HG03521 (cell line): ENCODE measurements at regions not wholly inside any gene's neighbourhood (a gene's known extent, or its start where the extent isn't known, plus 50 kb on each side); places are given as distances from the start of the nearest gene placed in this dataset.

Experiments
- ATAC-seq: cut with Tn5 transposase; IDR thresholded peaks from one replicate; pipeline ENCODE4 v1.9.1; 2021; ENCODE audit warnings: mild to moderate bottlenecking, moderate library complexity; ENCODE audit not compliant: unreplicated experiment

DNA sequence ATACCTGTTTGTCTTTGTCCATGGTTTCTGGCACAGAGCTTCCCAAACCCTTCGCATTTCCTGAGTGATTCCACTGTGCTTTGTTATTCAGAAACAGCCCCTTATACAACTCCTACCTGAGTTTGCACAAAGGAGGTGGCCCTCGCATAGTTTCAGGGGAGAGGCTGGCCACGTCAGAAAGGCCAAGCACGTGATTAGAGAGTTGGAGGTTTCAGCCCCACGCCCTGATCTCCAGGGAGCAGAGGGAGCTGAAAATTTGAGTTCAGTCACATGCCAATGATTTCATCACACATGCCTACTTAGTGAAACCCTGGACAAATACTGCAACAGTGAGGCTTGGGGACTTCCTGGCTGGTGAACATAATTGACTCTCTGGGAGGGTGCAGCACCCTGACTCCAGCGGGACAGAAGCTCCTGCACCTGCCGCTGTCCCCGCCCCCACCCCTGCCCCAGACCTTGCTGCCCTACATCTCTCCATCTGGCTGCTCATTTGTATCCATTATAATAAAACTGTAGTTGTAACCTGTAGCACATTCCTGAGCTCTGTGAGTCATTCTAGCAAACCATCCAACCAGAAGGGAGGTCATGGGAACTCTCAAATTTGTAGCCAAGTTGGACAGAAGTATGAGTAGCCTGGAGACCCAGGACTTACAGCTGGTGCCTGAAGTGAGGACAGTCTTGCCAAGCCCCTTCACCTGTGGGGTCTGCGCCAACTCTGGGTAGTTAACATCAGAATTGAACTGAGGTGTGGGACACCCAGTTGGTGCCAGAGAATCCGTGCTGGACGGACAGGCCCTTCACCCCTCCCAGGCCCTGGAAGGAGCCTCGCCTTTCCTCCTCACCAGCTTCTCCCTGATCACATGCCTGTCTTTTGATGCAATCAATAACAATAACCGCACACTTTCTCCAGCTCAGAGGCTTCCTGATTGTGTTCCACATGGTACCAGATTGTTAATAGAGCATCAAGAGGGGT, 224.3 kb downstream of the ANAPC1 start:
- ATAC-seq: no peak

GRCh38 chr2:111660811-111661210, 223.2 kb downstream of the ANAPC1 start:
- no peak for ATAC-seq

- ATAC-seq: no peak
Measured at GRCh38 chr2:111661286-111661940, 222.6 kb downstream of the ANAPC1 start.

GRCh38 chr2:111662039-111662770, 221.8 kb downstream of the ANAPC1 start:
- ATAC-seq: no peak

GRCh38 chr2:111662771-111663470, 221.1 kb downstream of the ANAPC1 start:
- no peak for ATAC-seq

- ATAC-seq: no peak
Measured at GRCh38 chr2:111663471-111664274, 220.3 kb downstream of the ANAPC1 start.

GRCh38 chr2:111664275-111664850, 219.6 kb downstream of the ANAPC1 start:
- ATAC-seq: no peak

DNA sequence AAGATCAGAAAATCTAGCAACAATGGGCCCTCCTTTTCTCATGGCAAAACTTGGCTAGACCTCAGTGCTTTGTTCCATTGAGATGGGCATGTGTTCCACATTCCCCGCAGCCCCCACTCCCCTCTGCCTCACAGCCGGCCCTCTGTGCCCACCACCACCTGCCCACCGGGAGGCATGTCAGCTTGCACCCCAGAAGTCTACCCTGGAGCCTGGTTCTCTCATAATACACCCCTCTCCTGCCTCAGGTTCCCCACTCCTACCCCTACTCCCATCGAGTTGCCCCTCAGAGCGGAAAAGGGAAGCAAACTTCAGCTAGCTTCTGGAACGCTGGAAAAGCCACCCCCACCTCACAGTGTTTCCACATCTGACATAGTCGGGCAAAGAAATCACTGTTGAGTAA, 219.0 kb downstream of the ANAPC1 start:
- no peak for ATAC-seq

GRCh38 chr2:111665551-111666116, 218.4 kb downstream of the ANAPC1 start:
- no peak for ATAC-seq

DNA sequence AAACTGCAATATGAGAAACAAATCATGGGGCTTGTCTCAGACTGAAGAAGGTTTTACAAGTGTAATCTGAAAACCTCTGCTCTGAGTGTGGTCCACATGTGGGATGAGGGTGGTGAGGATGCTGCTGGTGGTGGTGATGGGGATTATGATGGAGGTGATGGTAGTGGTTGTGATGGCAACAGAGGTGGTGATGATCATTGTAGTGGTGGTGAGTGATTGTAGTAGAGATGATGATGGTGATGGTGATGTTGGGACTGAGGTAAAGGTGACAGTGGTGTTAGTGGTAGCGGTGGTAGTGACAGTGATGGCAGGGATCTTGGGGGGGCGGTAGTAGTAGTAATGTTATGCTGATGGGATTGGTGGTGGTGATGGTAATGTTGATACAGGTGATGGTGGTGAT, 217.8 kb downstream of the ANAPC1 start:
- ATAC-seq: no peak

GRCh38 chr2:111667001-111667400, 217.0 kb downstream of the ANAPC1 start:
- ATAC-seq: no peak

- no peak for ATAC-seq
Measured at GRCh38 chr2:111667542-111668273, 216.3 kb downstream of the ANAPC1 start.

- no peak for ATAC-seq
Measured at GRCh38 chr2:111668274-111668616, 215.7 kb downstream of the ANAPC1 start.

DNA sequence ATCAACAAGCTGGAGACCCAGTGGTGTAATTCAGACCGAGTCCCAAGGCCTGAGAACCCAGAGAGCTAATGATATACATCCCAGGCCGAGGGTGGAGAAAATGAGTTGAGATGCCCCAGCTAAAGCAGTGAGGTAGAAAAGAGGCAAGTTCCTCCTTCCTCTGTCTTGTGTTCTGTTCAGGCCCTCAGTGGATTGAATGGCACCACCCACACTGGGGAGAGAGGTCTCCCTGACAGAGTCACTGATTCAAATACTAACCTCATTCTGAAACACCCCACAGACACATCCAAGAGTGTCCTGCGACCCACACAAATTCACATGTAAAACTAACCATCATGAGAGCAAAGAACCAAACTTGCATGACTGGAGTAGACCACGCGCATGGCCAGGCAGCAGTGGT, 215.3 kb downstream of the ANAPC1 start:
- ATAC-seq: no peak

DNA sequence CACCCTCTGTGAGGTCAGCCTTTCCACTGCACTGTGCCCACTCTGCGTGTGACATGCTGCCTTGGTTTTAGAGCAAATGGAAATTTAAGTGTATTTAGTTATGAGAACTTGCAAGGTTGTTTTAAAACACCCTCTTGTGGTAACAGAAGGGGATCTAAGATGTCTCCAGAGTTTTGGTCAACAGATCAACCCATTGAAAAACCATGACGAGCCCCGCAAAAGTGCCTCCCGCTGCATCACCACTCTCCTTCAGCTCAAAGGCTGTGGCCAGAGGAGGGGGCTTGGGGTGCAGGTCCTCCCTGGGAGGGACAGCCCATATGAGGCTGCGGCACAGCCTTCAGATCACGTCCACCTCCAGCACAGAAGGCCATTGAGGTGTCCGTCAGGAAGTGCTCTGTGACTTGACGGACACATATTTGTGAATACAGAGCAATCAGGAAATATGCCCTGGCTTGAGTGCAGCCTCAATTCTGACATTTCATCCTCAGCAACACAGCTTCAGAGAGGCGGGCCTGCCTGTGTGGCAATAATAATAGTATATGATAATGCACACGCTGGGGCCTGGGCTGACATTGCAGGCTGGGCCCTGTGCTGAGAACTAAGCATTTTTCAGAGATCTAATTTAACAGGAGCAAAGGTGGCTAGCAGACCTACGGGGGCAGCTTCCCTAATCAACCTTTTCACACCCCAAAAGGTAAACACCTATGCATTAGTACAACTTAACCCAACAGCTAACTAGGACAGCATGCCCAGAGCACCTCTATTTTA, 213.9 kb downstream of the ANAPC1 start:
- ATAC-seq: no peak

DNA sequence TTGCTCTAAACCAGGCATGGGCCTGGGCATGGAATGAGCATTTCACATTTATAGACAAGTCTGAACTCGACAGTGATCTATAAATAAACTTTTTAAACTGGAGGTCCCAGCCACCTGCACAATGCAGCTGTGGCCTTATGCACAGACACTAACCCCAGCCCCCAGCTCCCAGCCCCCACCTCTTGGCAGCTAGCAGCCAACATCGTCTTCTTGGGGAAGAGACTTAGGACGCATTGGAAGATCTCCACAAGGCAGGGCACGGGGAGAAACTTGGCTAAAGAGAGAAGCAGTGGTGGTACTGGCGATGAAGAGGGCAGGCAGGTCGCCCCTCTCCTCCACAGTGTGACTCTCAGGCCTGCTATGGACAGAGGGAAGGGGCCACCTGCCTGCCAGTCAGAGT, 213.2 kb downstream of the ANAPC1 start:
- ATAC-seq: no peak

DNA sequence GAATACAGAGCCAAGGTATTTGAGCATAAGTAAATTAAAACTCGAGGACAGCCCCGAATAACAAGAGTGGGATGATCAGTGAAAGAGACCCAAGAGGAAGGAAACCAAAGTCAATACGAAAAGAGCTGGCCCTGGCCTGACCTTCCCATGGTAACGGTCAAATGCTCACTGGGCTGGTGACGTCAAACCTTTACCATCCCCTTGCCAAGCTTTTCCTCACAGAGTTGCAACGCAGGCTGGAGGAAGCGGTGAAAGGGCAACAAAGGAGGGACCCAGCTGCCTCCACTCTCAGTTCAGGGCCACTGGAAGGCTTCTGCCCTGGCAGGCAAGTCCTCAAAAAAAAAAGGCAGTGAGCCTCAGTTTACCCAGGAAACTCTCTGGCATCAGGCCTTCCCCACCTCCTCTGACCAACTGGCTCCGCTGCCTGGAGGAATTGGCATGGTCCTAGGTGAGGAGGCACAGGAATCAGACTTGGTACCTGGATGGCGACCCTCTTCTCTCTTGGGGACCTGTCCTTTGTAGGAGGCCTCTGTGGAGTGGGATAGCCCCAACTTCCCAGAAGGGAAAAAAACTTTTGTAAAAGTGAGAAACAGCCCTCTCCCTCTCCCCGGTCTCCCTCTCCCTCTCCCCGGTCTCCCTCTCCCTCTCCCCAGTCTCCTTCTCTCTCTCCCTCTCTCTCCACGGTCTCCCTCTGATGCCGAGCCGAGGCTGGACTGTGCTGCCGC, 212.4 kb downstream of the ANAPC1 start:
- ATAC-seq: no peak
